ENCODE measurements at regions not wholly inside any gene's neighbourhood (a gene's known extent, or its start where the extent isn't known, plus 50 kb on each side); places are given as distances from the start of the nearest gene placed in this dataset.

DNA sequence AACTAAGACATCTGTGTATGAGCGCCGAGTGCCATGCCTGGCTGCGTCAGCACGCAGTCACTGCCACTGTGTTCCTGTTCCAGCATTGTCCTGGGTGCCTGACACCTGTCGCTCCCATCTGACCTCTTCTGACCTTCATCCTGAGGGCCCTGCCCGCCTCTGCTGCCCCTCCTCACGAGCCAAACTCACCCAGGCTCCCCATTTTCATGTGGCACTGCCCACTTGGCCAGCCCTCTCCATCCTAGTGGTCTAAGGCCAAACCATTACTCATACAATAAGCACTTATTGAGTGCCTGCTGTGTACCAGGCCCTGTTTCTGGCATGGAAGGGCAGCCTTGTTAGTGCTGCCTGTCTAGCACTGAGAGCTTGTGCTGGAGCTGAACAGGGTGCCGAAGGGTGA, 77.2 kb upstream of the PCBD1 start:
- DNase-seq (ENCODE audit: low read depth), result no peak

DNA sequence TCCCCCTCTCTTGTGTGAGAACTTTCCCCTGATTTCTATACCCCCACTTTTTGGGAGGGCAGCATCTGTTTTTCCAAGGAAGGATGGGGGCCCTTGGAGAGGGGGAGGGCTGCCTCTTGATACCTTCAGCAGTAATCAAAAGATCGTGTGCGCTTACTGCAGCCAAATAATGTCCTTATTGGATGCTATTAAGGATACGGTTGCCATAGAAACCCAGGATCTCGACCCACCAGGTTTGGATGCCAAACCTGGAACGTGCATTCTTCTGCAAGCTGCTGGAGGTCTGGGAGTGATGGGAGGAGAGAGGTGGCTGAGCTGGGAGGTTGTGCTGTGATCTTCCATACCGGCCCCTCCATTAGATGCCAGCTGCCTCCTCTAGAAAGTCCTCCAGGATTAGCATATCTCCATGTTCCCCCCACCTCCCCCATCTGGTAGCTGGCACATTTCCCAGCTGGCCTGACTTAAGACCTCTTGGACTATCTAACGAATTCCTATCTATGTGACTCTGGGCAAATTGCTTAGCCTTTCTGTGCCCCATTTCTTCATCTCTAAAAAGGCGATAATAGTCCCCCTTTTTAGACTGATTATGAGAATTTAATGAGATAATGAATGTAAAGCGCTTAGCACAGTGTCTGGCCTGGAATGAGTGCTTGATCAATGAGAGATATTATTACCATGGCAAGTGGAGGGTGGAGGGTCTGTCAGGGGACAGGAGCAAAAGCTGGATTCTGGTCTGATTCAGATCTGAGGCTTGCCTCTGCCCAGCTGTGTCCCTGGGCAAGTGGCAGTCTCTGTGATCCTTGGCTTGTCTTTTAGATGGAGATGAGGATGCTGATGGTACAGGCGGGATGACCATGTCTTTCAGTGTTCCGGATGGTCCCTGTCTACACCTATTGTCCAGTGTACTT, 78.5 kb upstream of the PCBD1 start:
- no peak overlapping the region for H3K4me3 ChIP-seq (ENCODE audit: low read depth, low read length)
- DNase-seq (ENCODE audit: low read depth), result no peak

More for the DNA sequence above, 77.2 kb upstream of the PCBD1 start:
- no peak overlapping the region for H3K4me3 ChIP-seq (ENCODE audit: low read depth, low read length)
- no peak for TF ChIP-seq CTCF (conservative IDR thresholded peaks at IDR 0.05; ENCODE audit: low read depth, low read length)

GRCh38 chr10:70967591-70968587, 79.5 kb upstream of the PCBD1 start:
- no peak for DNase-seq (ENCODE audit: low read depth)
- H3K4me3 ChIP-seq (ENCODE audit: low read depth, low read length), result no peak overlapping the region
- no peak for TF ChIP-seq CTCF (conservative IDR thresholded peaks at IDR 0.05; ENCODE audit: low read depth, low read length)

More for the DNA sequence above, 78.5 kb upstream of the PCBD1 start:
- no peak for TF ChIP-seq CTCF (conservative IDR thresholded peaks at IDR 0.05; ENCODE audit: low read depth, low read length)

DNA sequence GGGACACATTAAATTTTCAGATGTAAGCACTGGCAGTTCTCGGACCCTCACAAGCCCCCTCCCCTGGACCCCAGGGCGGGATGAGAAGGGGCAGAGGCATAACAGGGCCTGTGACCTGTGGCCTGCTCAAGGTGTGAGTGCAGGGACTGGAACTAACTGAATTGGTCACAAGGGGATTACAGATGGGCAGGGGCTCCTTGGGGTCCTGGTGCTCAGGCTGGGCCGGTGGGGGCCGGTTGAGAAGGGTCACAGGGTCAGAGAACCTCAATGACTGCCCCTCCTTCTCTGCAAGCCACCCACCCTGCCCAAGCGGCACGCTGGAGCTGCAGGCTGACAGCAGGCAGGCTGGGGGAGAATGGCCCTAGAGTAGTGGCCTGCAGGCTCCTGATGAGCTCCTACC, 80.8 kb upstream of the PCBD1 start:
- no peak for TF ChIP-seq CTCF (conservative IDR thresholded peaks at IDR 0.05; ENCODE audit: low read depth, low read length)
- no peak overlapping the region for H3K4me3 ChIP-seq (ENCODE audit: low read depth, low read length)
- no peak for DNase-seq (ENCODE audit: low read depth)

- peak; percentile 72 for DNase-seq (ENCODE audit: low read depth)
- no peak for TF ChIP-seq CTCF (conservative IDR thresholded peaks at IDR 0.05; ENCODE audit: low read depth, low read length)
- H3K4me3 ChIP-seq (ENCODE audit: low read depth, low read length), result no peak overlapping the region
These were observed 82.5 kb upstream of the PCBD1 start for GRCh38 chr10:70970830-70971229.

GRCh38 chr10:70973275-70973674, 84.9 kb upstream of the PCBD1 start:
- DNase-seq (ENCODE audit: low read depth), result no peak
- no peak overlapping the region for H3K4me3 ChIP-seq (ENCODE audit: low read depth, low read length)
- TF ChIP-seq CTCF (conservative IDR thresholded peaks at IDR 0.05; ENCODE audit: low read depth, low read length), result no peak
